K562 (cell line): ENCODE measurements at regions not wholly inside any gene's neighbourhood (a gene's known extent, or its start where the extent isn't known, plus 50 kb on each side); places are given as distances from the start of the nearest gene placed in this dataset.

Experiments used
- ATAC-seq: fragments of 200-7000 bp; cut with Tn5 transposase; 3 replicates; pipeline ENCODE4 v1.9.1; 2020; ENCODE audit warnings: moderate library complexity
- BruUV-seq: library from RNA; stranded (reverse); fragments of 400-500 nt; replicated peaks from 2 replicates; lab custom pipeline; 2021; lab: Mats Ljungman, UMichigan
- CTCF ChIA-PET: fragments of 300-600 bp; formaldehyde crosslinking; extraction: SDS; loops from one replicate; lab custom pipeline; 2021; ENCODE audit warnings: low intra/inter-chr PET ratio; lab: Yijun Ruan, JAX
- POLR2A ChIA-PET: fragments of 300-600, 350-650 bp; sonication (Branson Sonifier 250); formaldehyde crosslinking; extraction: SDS; loops from one replicate; lab custom pipeline; 2021; ENCODE audit warnings: antibody characterized with exemption, inconsistent platforms; lab: Yijun Ruan, JAX
- DNase-seq, 4 experiments: peaks; one replicate each; pipeline versions ENCODE4 v3.0.0 to v3.0.0-alpha.2; 2011 to 2018; ENCODE audit warnings: low spot score in 3 of 4, mixed read lengths in 3 of 4; ENCODE audit errors: extremely low read depth in 1 of 4
- FAIRE-seq: peaks from 2 replicates; lab custom pipeline; 2011; peaks lifted over from hg19 to GRCh38; lab: Jason Lieb, UNC
- H2AFZ ChIP-seq: 2 replicates; pipeline ENCODE4 v1.6.0; 2011; ENCODE audit warnings: low read depth, low read length, control low read depth, inconsistent platforms
- H3K27ac ChIP-seq: fragments of 200-600 bp; 3 replicates; pipeline ENCODE4 v1.8.0; 2011; ENCODE audit warnings: low read depth, mild to moderate bottlenecking, control low read depth, inconsistent platforms, low read length, moderate library complexity, mixed read lengths; ENCODE audit errors: extremely low read depth
- H3K27me3 ChIP-seq, 2 experiments: fragments of 300-600 bp in 1 of 2; 2 replicates in 1 of 2; 3 replicates in 1 of 2; pipeline versions ENCODE4 v1.6.0 to v1.8.0; 2011; ENCODE audit warnings: inconsistent platforms in 2 of 2, low read length in 2 of 2, mild to moderate bottlenecking in 1 of 2, mixed read lengths in 1 of 2, moderate library complexity in 1 of 2; ENCODE audit not compliant: control insufficient read depth in 2 of 2, insufficient read depth in 2 of 2
- H3K36me3 ChIP-seq: fragments of 300-600 bp; 3 replicates; pipeline ENCODE4 v1.8.0; 2011; ENCODE audit warnings: mild to moderate bottlenecking, low read length, inconsistent platforms; ENCODE audit not compliant: control insufficient read depth, insufficient read depth
- H3K4me1 ChIP-seq, 2 experiments: fragments of 200-600 bp in 1 of 2; replicated peaks in 1 of 2; 2 replicates in 1 of 2; 3 replicates in 1 of 2; pipeline versions ENCODE4 v1.5.1 to v1.8.0; 2011; ENCODE audit warnings: inconsistent platforms in 2 of 2, low read length in 2 of 2, mild to moderate bottlenecking in 1 of 2, mixed read lengths in 1 of 2, moderate library complexity in 1 of 2; ENCODE audit not compliant: control insufficient read depth in 2 of 2, insufficient read depth in 2 of 2
- H3K4me2 ChIP-seq: 2 replicates; pipeline ENCODE4 v1.6.1; 2011; ENCODE audit warnings: low read length, control low read depth, inconsistent platforms, mixed read lengths; ENCODE audit not compliant: insufficient read depth
- H3K4me3 ChIP-seq: fragments of 200-600 bp; sonication (generic), shearing (Covaris generic); 2 replicates; pipeline ENCODE4 v1.5.1; 2016; ENCODE audit warnings: control low read depth, inconsistent platforms
- H3K79me2 ChIP-seq: fragments of 200-600 bp; 3 replicates; pipeline ENCODE4 v1.8.0; 2011; ENCODE audit warnings: low read length, inconsistent platforms; ENCODE audit not compliant: control insufficient read depth, insufficient read depth
- H3K9ac ChIP-seq, 2 experiments: 2 replicates each; pipeline versions ENCODE4 v1.6.0 to v1.6.1; 2011; ENCODE audit warnings: low read depth in 2 of 2, low read length in 2 of 2, control low read depth in 1 of 2, inconsistent platforms in 1 of 2, mild to moderate bottlenecking in 1 of 2, mixed read lengths in 1 of 2; ENCODE audit not compliant: insufficient read depth in 1 of 2
- H3K9me1 ChIP-seq: one replicate; pipeline ENCODE4 v1.6.0; 2011; ENCODE audit warnings: inconsistent platforms, mild to moderate bottlenecking, low read length, moderate library complexity; ENCODE audit not compliant: control insufficient read depth, insufficient read depth
- H3K9me3 ChIP-seq: replicated peaks from 2 replicates; pipeline ENCODE4 v1.5.1; 2011; ENCODE audit warnings: low read depth, low read length, inconsistent platforms; ENCODE audit not compliant: control insufficient read depth, insufficient read depth
- H4K20me1 ChIP-seq: replicated peaks from 2 replicates; pipeline ENCODE4 v1.6.1; 2011; ENCODE audit warnings: low read length, inconsistent platforms, mixed read lengths; ENCODE audit not compliant: control insufficient read depth, insufficient read depth
- ADNP ChIP-seq: fragments of 200-800 bp; sonication (Bioruptor generic); IDR thresholded peaks from 2 replicates; pipeline ENCODE4 v1.6.1; 2016; ENCODE audit warnings: missing genetic modification characterization, missing compliant biosample characterization
- MCM2 ChIP-seq: fragments of 450-650 bp; IDR thresholded peaks from 2 replicates; pipeline ENCODE4 v1.6.1; 2017; ENCODE audit warnings: low read depth, mild to moderate bottlenecking
- MTF1 ChIP-seq: fragments of 250-450 bp; sonication (Bioruptor Pico); IDR thresholded peaks from 2 replicates; pipeline ENCODE4 v1.9.0; 2021; ENCODE audit warnings: moderate library complexity, mild to moderate bottlenecking, inconsistent platforms, borderline replicate concordance
- NR2C1 ChIP-seq, 2 experiments: fragments of 450-650 bp; IDR thresholded peaks; 2 replicates each; pipeline ENCODE4 v1.6.1; 2017; ENCODE audit warnings: mild to moderate bottlenecking in 2 of 2, antibody characterized with exemption in 1 of 2, inconsistent platforms in 1 of 2, missing compliant biosample characterization in 1 of 2, missing genetic modification characterization in 1 of 2
- PCBP1 ChIP-seq: fragments of 200-400 bp; formaldehyde crosslinking; IDR thresholded peaks from 2 replicates; pipeline ENCODE4 v1.6.1; 2018; ENCODE audit warnings: mild to moderate bottlenecking, low read depth, low read length; ENCODE audit not compliant: poor library complexity, severe bottlenecking
- POLR2AphosphoS2 ChIP-seq: IDR thresholded peaks from 2 replicates; pipeline ENCODE4 v1.6.1; 2012; ENCODE audit warnings: low read length, improper control_type of control experiment
- RAD51 ChIP-seq: fragments of 450-650 bp; IDR thresholded peaks from 2 replicates; pipeline ENCODE4 v1.7.1; 2016; ENCODE audit warnings: low read depth, mild to moderate bottlenecking, borderline replicate concordance
- RBM22 ChIP-seq: fragments of 200-400 bp; formaldehyde crosslinking; IDR thresholded peaks from 2 replicates; pipeline ENCODE4 v1.6.1; 2018; ENCODE audit warnings: low read length, low read depth; ENCODE audit not compliant: poor library complexity, severe bottlenecking
- WGBS: fragments of 100-300 bp; shearing (Covaris generic); methylation state at CpG from one replicate; pipeline ENCODE4 v1.1.6; 2016; ENCODE audit warnings: low coverage, mixed read lengths; ENCODE audit not compliant: insufficient coverage; ENCODE audit errors: missing lambda C conversion rate; 5-methylcytosine and 5-hydroxymethylcytosine counted together
- in situ Hi-C: fragments of 300-500 bp; cut with MboI; formaldehyde crosslinking; loops from 4 replicates; pipeline ENCODE4 v1.15.0; 2018; ENCODE audit warnings: inconsistent platforms, mixed read lengths
- intact Hi-C: fragments of 100-400 bp; cut with micrococcal nuclease; formaldehyde crosslinking; loops from 2 replicates; pipeline ENCODE4 v1.14.2; 2022

- Histone ChIP-seq H3K27me3 (no peaks in the 10 kb centered on the region), H3K36me3 (no peaks in the 10 kb centered on the region), H3K9me3 (no peaks in the 10 kb centered on the region; the same call in 1 of the 2 replicates), H2AFZ (no peak overlapping the region), H3K4me1 (no peaks in the 10 kb centered on the region), H3K27ac (no peak overlapping the region), H3K4me2 (no peak overlapping the region), H3K9me1 (no peaks in the 10 kb centered on the region), H3K79me2 (no peaks in the 10 kb centered on the region), H3K9ac (no peak overlapping the region), H4K20me1 (no peaks in the 10 kb centered on the region), H3K4me3 (no peak overlapping the region)
- intact Hi-C loops (no loop called here), in situ Hi-C loops (no loop called here)
- TF ChIP-seq MCM2 (no peak), RAD51 (no peak), RBM22 (no peak), PCBP1 (no peak), NR2C1 (IDR thresholded peaks at IDR 0.05) (no peak), NR2C1 (tag; IDR thresholded peaks at IDR 0.05) (no peak)
- BruUV-seq: no TSS peak
- CTCF ChIA-PET: no interaction called here
- no peak for FAIRE-seq
- no peak for DNase-seq
- POLR2A ChIA-PET: no interaction called here
- ATAC-seq: no peak
Observed at GRCh38 chr6:126605089-126605488, 265.2 kb downstream of the CENPW start.

- POLR2A ChIA-PET: no interaction called here
- no peak overlapping the region for H3K27ac ChIP-seq
- DNase-seq: no peak
- in situ Hi-C loops: no loop called here
- no peaks in the 10 kb centered on the region for H3K9me1 ChIP-seq
- CTCF ChIA-PET: no interaction called here
- no peaks in the 10 kb centered on the region for H3K4me1 ChIP-seq
- no peaks in the 10 kb centered on the region for H4K20me1 ChIP-seq
- H3K9me3 ChIP-seq: no peaks in the 10 kb centered on the region; the same call in 1 of the 2 replicates
- no TSS peak for BruUV-seq
- FAIRE-seq: no peak
- no peak overlapping the region for H3K4me2 ChIP-seq
- H3K4me3 ChIP-seq: no peak overlapping the region
- ATAC-seq: no peak
- no peak overlapping the region for H2AFZ ChIP-seq
- no peaks in the 10 kb centered on the region for H3K36me3 ChIP-seq
- intact Hi-C loops: no loop called here
- 0% methylated on average over 1 of the region's 1 CpG for WGBS
- no peaks in the 10 kb centered on the region for H3K27me3 ChIP-seq
- no peak for TF ChIP-seq MTF1 (CRISPR knock-in tag)
- TF ChIP-seq ADNP: no peak
- no peak for TF ChIP-seq POLR2AphosphoS2
- H3K79me2 ChIP-seq: no peaks in the 10 kb centered on the region
- H3K9ac ChIP-seq: no peak overlapping the region
Observed at GRCh38 chr6:126607289-126607688, 267.4 kb downstream of the CENPW start.
